PFSK-1 (cell line): ENCODE measurements at regions not wholly inside any gene's neighbourhood (a gene's known extent, or its start where the extent isn't known, plus 50 kb on each side); places are given as distances from the start of the nearest gene placed in this dataset.

Source experiments
- FOXP2 ChIP-seq: optimal IDR thresholded peaks from 2 replicates; pipeline ENCODE3; 2011; ENCODE audit warnings: borderline replicate concordance, control low read depth, inconsistent platforms; ENCODE audit not compliant: insufficient read depth; ENCODE audit errors: extremely low read length, extremely low read depth
- POLR2AphosphoS5 ChIP-seq: IDR thresholded peaks from 2 replicates; pipeline ENCODE4 v1.6.1; 2012; ENCODE audit warnings: low read depth, mild to moderate bottlenecking, control low read depth, low read length, moderate library complexity
- REST ChIP-seq, 2 experiments: IDR thresholded peaks; 2 replicates each; pipeline versions ENCODE4 v1.6.1 to v1.8.0; 2011 to 2012; ENCODE audit warnings: low read depth in 2 of 2, low read length in 2 of 2, control low read depth in 1 of 2, inconsistent platforms in 1 of 2, mild to moderate bottlenecking in 1 of 2, moderate library complexity in 1 of 2; ENCODE audit not compliant: insufficient read depth in 1 of 2
- SIN3A ChIP-seq: IDR thresholded peaks from 2 replicates; pipeline ENCODE4 v1.6.1; 2012; ENCODE audit warnings: mild to moderate bottlenecking, low read length, moderate library complexity, borderline replicate concordance; ENCODE audit not compliant: insufficient read depth
- TAF1 ChIP-seq: IDR thresholded peaks from 2 replicates; pipeline ENCODE4 v1.6.1; 2012; ENCODE audit warnings: low read length, control low read depth, borderline replicate concordance; ENCODE audit not compliant: insufficient read depth

DNA sequence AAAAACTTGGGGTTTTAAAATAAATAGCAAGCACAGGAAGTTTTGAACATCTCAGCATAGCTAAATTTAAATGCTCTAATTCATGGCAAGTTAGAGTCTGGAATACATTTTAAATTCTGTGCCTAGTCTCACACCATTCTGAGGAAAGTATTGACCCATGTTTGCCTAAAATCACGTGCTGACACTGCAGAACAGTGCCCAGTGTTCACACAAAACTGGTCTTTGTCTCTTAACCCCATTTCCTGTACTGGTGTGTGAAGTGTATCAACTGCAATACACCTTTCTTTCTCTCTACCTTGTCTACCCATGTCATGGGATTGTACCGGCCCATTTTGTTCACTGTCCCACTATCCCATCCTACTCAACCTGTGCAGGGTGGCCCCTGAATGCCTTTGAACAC lies 749.7 kb upstream of the POM121L12 start:
- TF ChIP-seq POLR2AphosphoS5 (no peak), FOXP2 (no peak), REST (IDR thresholded peaks at IDR 0.05; ENCODE audit: insufficient read depth in 1 of 2, low read depth in 2 of 2, low read length in 2 of 2) (no peak), SIN3A (no peak), TAF1 (no peak)
